Stomach (tissue), 4 donors: ENCODE measurements at regions not wholly inside any gene's neighbourhood (a gene's known extent, or its start where the extent isn't known, plus 50 kb on each side); places are given as distances from the start of the nearest gene placed in this dataset.

Experiments used
- CTCF ChIP-seq, 7 experiments: fragments of 450-650 bp in 4 of 7; fragments of 200-600 bp in 3 of 7; sonication (generic) in 3 of 7; IDR thresholded peaks; one replicate each; pipeline ENCODE4 v1.5.1; 2016 to 2019; ENCODE audit warnings: antibody characterized with exemption in 7 of 7, control low read depth in 2 of 7, mild to moderate bottlenecking in 1 of 7
- EP300 ChIP-seq: sonication (generic); formaldehyde crosslinking; IDR thresholded peaks from one replicate; pipeline ENCODE4 v1.6.1; 2017; ENCODE audit warnings: antibody characterized with exemption
- POLR2AphosphoS5 ChIP-seq, 3 donors: sonication (generic); formaldehyde crosslinking; IDR thresholded peaks; one replicate each; pipeline ENCODE4 v1.6.1; 2016; ENCODE audit warnings: antibody characterized with exemption in 3 of 3

GRCh38 chr5:93186076-93186682 is 394.8 kb downstream of the NR2F1-AS1 start:
- TF ChIP-seq EP300 (no peak), CTCF (IDR thresholded peaks at IDR 0.05) (no peak), POLR2AphosphoS5 (IDR thresholded peaks at IDR 0.05) (no peak)
